MCF 10A (cell line): ENCODE measurements at regions not wholly inside any gene's neighbourhood (a gene's known extent, or its start where the extent isn't known, plus 50 kb on each side); places are given as distances from the start of the nearest gene placed in this dataset.

Source experiments
- BruUV-seq: library from RNA; stranded (reverse); fragments of 400-500 nt; replicated peaks from 2 replicates; lab custom pipeline; 2021; lab: Mats Ljungman, UMichigan
- CTCF ChIA-PET: fragments of 300-600 bp; sonication (Branson Sonifier 250); formaldehyde crosslinking; extraction: SDS; loops from one replicate; lab custom pipeline; 2021; ENCODE audit warnings: antibody characterized with exemption, inconsistent platforms; lab: Yijun Ruan, JAX
- POLR2A ChIA-PET: fragments of 300-600, 350-650 bp; sonication (Branson Sonifier 250); formaldehyde crosslinking; extraction: SDS; loops from one replicate; lab custom pipeline; 2020; ENCODE audit warnings: antibody characterized with exemption, inconsistent platforms; lab: Yijun Ruan, JAX
- DNase-seq: peaks from one replicate; pipeline ENCODE4 v3.0.0-alpha.2; 2018; ENCODE audit not compliant: unreplicated experiment
- H3K27ac Mint-ChIP-seq: one replicate; pipeline ENCODE4 v1.8.0; 2022; ENCODE audit warnings: mild to moderate bottlenecking, low read depth, mixed read lengths; ENCODE audit not compliant: unreplicated experiment
- H3K27me3 Mint-ChIP-seq: one replicate; pipeline ENCODE4 v1.8.0; 2022; ENCODE audit warnings: mixed read lengths; ENCODE audit not compliant: insufficient read depth, unreplicated experiment
- H3K36me3 Mint-ChIP-seq: one replicate; pipeline ENCODE4 v1.8.0; 2022; ENCODE audit warnings: mild to moderate bottlenecking, moderate library complexity, mixed read lengths; ENCODE audit not compliant: insufficient read depth, unreplicated experiment
- H3K4me1 Mint-ChIP-seq: one replicate; pipeline ENCODE4 v1.8.0; 2022; ENCODE audit warnings: mixed read lengths; ENCODE audit not compliant: insufficient read depth, unreplicated experiment
- H3K4me3 Mint-ChIP-seq: one replicate; pipeline ENCODE4 v1.8.0; 2022; ENCODE audit warnings: mild to moderate bottlenecking, moderate library complexity, mixed read lengths; ENCODE audit not compliant: unreplicated experiment
- H3K9me3 Mint-ChIP-seq: one replicate; pipeline ENCODE4 v1.8.0; 2022; ENCODE audit warnings: mixed read lengths; ENCODE audit not compliant: unreplicated experiment
- CTCF ChIP-seq: fragments of 200-600 bp; IDR thresholded peaks from one replicate; pipeline ENCODE4 v1.8.0; 2022; ENCODE audit warnings: antibody characterized with exemption, mild to moderate bottlenecking; ENCODE audit not compliant: unreplicated experiment
- intact Hi-C: fragments of 100-400 bp; cut with micrococcal nuclease; formaldehyde crosslinking; loops from 2 replicates; pipeline ENCODE4 v1.14.1; 2022

GRCh38 chr14:98731286-98731685, 540.7 kb downstream of the BCL11B start:
- H3K27me3 Mint-ChIP-seq = no peaks in the 10 kb centered on the region
- BruUV-seq = no TSS peak
- H3K27ac Mint-ChIP-seq = no peak overlapping the region
- intact Hi-C loops = no loop called here
- H3K36me3 Mint-ChIP-seq = no peaks in the 10 kb centered on the region
- no peak for TF ChIP-seq CTCF
- no peaks in the 10 kb centered on the region for H3K4me1 Mint-ChIP-seq
- no peak for DNase-seq
- no peaks in the 10 kb centered on the region for H3K9me3 Mint-ChIP-seq
- ChIA-PET CTCF (no interaction called here), POLR2A (interaction anchor here (1.0 kb wide), 1 partner anchor 18 kb away, joined by 3 read pairs; no protein-coding TSS in a partner anchor)
- H3K4me3 Mint-ChIP-seq = no peak overlapping the region

DNA sequence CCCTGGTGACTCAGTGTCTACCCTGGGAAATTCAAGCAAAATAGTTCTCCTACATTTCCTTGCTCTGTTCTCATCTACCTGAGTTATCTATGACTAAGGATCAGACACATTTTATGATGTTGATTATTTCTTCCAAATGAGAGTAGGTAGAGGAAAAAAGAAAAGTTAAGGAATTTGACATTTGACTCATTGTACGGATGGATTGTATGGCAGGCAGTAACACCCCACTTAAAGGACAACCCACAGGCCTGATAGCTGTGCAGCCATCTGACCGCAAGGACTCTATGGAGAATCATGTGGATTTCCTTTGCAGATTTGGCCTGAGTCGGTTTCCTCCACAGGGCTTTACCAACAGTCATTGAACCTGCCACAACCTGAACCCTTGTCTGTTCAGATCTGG, 540.3 kb downstream of the BCL11B start:
- no peaks in the 10 kb centered on the region for H3K9me3 Mint-ChIP-seq
- no peak for TF ChIP-seq CTCF

DNA sequence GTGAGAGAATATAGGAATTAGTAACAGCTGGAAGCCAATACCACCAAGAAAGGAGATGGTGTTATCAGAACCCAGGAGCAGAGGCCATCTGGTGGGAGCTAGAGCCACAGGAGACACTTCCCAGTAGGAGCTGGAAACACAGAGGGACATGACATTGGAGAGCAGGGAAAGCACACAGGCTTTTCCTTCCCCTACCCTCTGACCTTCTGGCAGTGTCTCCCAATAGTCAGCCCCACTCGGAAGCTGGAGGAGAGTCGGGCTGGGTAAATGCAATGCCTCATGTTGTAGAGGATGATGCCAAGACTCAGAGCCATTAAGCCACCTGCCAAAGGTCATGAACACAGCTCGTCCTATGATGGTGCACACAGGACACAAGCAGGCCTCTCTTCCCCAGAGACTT, 538.5 kb downstream of the BCL11B start:
- no peaks in the 10 kb centered on the region for H3K36me3 Mint-ChIP-seq
- ChIA-PET POLR2A (interaction anchor here (0.6 kb wide), 1 partner anchor 1553 kb away, joined by 3 read pairs; no protein-coding TSS in a partner anchor), CTCF (interaction anchor here (0.6 kb wide), 1 partner anchor 75 kb away, joined by 3 read pairs; no protein-coding TSS in a partner anchor)
- H3K27ac Mint-ChIP-seq = no peak overlapping the region
- no peaks in the 10 kb centered on the region for H3K27me3 Mint-ChIP-seq
- no peak overlapping the region for H3K4me3 Mint-ChIP-seq
- no peaks in the 10 kb centered on the region for H3K9me3 Mint-ChIP-seq
- H3K4me1 Mint-ChIP-seq = no peaks in the 10 kb centered on the region
- no peak for TF ChIP-seq CTCF
- intact Hi-C loops = no loop called here
- no TSS peak for BruUV-seq
- DNase-seq = no peak

More for the DNA sequence above, 540.3 kb downstream of the BCL11B start:
- no TSS peak for BruUV-seq
- Mint-ChIP-seq H3K4me1 (no peaks in the 10 kb centered on the region), H3K4me3 (no peak overlapping the region), H3K27ac (no peak overlapping the region), H3K27me3 (no peaks in the 10 kb centered on the region), H3K36me3 (no peaks in the 10 kb centered on the region)
- intact Hi-C loops = no loop called here
- DNase-seq = no peak
- ChIA-PET CTCF (interaction anchor here (0.6 kb wide), 1 partner anchor 1944 kb away, joined by 4 read pairs; no protein-coding TSS in a partner anchor), POLR2A (interaction anchor here (1.0 kb wide), 1 partner anchor 18 kb away, joined by 3 read pairs; no protein-coding TSS in a partner anchor)

DNA sequence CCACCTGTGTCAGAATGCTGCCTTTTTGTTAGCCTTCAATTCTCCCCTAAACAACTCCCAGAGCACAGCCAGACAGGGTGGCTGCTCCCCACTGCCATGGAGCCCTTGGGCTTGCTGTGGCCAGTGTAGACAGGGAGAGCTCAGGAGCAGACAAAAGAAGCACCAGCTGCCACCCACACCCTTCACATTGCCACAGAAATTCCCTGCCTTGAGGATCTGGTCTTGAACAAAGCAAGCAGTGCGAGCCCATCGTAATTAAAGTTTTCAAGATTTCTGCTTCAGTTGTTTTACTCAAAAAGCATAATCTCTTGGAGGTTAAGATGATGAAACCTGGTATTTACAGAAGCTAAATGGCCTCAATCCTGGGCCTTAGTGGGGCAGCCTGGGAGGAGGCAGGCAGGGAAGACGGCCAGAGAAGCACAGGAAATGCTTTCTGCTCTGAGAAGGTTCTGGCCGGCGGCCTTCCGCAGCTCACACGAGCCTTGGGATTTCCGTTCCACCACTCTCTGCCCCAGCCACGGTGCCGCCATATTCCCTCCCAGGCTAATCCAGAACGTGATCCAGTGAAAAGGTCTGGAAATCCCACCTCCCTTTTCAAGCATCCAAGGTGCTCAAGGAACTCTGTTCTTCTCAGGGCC, 535.2 kb downstream of the BCL11B start:
- Mint-ChIP-seq H3K4me1 (no peaks in the 10 kb centered on the region), H3K27me3 (no peaks in the 10 kb centered on the region), H3K36me3 (no peaks in the 10 kb centered on the region), H3K27ac (no peak overlapping the region), H3K4me3 (no peak overlapping the region), H3K9me3 (no peaks in the 10 kb centered on the region)
- BruUV-seq = no TSS peak
- TF ChIP-seq CTCF = no peak
- DNase-seq = no peak
- POLR2A ChIA-PET = no interaction called here
- CTCF ChIA-PET = no interaction called here
- intact Hi-C loops = no loop called here
